ENCODE measurements at regions not wholly inside any gene's neighbourhood (a gene's known extent, or its start where the extent isn't known, plus 50 kb on each side); places are given as distances from the start of the nearest gene placed in this dataset.

- no peak overlapping the region for H3K9ac ChIP-seq (ENCODE audit: control insufficient read depth, extremely low read depth, insufficient read depth, low read length)
- H3K4me1 ChIP-seq (ENCODE audit: control insufficient read depth, extremely low read depth, insufficient read depth, low read length) = no peaks in the 10 kb centered on the region
- no peaks in the 10 kb centered on the region for H3K9me1 ChIP-seq (ENCODE audit: control insufficient read depth, extremely low read depth, insufficient read depth, low read length)
- no peaks in the 10 kb centered on the region for H4K20me1 ChIP-seq (ENCODE audit: control insufficient read depth, extremely low read depth, insufficient read depth, low read length)
- H3K27ac ChIP-seq (ENCODE audit: control insufficient read depth, insufficient read depth, low read length) = no peak overlapping the region
- FAIRE-seq = no peak
- no peaks in the 10 kb centered on the region for H3K27me3 ChIP-seq (ENCODE audit: control insufficient read depth, extremely low read depth, insufficient read depth, low read length)
- no peak for DNase-seq (ENCODE audit: low read depth, low spot score)
- dilution Hi-C loops (cut with MboI; ENCODE audit: extremely low pct_ligation_motif_present, low sequenced_read_pairs) = no loop called here
- TF ChIP-seq, protein P1, sequence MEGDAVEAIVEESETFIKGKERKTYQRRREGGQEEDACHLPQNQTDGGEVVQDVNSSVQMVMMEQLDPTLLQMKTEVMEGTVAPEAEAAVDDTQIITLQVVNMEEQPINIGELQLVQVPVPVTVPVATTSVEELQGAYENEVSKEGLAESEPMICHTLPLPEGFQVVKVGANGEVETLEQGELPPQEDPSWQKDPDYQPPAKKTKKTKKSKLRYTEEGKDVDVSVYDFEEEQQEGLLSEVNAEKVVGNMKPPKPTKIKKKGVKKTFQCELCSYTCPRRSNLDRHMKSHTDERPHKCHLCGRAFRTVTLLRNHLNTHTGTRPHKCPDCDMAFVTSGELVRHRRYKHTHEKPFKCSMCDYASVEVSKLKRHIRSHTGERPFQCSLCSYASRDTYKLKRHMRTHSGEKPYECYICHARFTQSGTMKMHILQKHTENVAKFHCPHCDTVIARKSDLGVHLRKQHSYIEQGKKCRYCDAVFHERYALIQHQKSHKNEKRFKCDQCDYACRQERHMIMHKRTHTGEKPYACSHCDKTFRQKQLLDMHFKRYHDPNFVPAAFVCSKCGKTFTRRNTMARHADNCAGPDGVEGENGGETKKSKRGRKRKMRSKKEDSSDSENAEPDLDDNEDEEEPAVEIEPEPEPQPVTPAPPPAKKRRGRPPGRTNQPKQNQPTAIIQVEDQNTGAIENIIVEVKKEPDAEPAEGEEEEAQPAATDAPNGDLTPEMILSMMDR (optimal IDR thresholded peaks at IDR 0.05 in 1 of 3, IDR thresholded peaks at IDR 0.05 in 1 of 3, conservative IDR thresholded peaks at IDR 0.05 in 1 of 3; ENCODE audit: extremely low read depth in 1 of 3, insufficient read depth in 2 of 3, low read length in 3 of 3) = no peak
- no peak for TF ChIP-seq EZH2 (IDR thresholded peaks at IDR 0.05; ENCODE audit: low read length)
- no peaks in the 10 kb centered on the region for H3K9me3 ChIP-seq (ENCODE audit: control insufficient read depth, low read depth, low read length)
- no peaks in the 10 kb centered on the region for H3K36me3 ChIP-seq (ENCODE audit: control insufficient read depth in 2 of 2, extremely low read depth in 1 of 2, insufficient read depth in 2 of 2, low read length in 2 of 2)
- H2AFZ ChIP-seq (ENCODE audit: control insufficient read depth, low read length) = no peak overlapping the region
- H3K79me2 ChIP-seq (ENCODE audit: control insufficient read depth, insufficient read depth, low read length) = no peaks in the 10 kb centered on the region
- H3K4me2 ChIP-seq (ENCODE audit: control insufficient read depth, extremely low read depth, insufficient read depth, low read depth, low read length) = no peak overlapping the region
- no peak overlapping the region for H3K4me3 ChIP-seq (ENCODE audit: control insufficient read depth in 2 of 3, extremely low read depth in 1 of 3, insufficient read depth in 2 of 3, low read depth in 1 of 3, low read length in 3 of 3)
Observed at GRCh38 chrX:76862509-76862908, 435.0 kb downstream of the MAGEE1 start.

GRCh38 chrX:76893930-76894329 is 466.4 kb downstream of the MAGEE1 start:
- Histone ChIP-seq H3K4me3 (ENCODE audit: control insufficient read depth in 2 of 3, extremely low read depth in 1 of 3, insufficient read depth in 2 of 3, low read depth in 1 of 3, low read length in 3 of 3) (no peak overlapping the region), H3K36me3 (ENCODE audit: control insufficient read depth in 2 of 2, extremely low read depth in 1 of 2, insufficient read depth in 2 of 2, low read length in 2 of 2) (no peaks in the 10 kb centered on the region), H3K27ac (ENCODE audit: control insufficient read depth, insufficient read depth, low read length) (no peak overlapping the region), H3K79me2 (ENCODE audit: control insufficient read depth, insufficient read depth, low read length) (no peaks in the 10 kb centered on the region), H3K9me1 (ENCODE audit: control insufficient read depth, extremely low read depth, insufficient read depth, low read length) (no peaks in the 10 kb centered on the region), H3K4me1 (ENCODE audit: control insufficient read depth, extremely low read depth, insufficient read depth, low read length) (no peaks in the 10 kb centered on the region), H3K4me2 (ENCODE audit: control insufficient read depth, extremely low read depth, insufficient read depth, low read depth, low read length) (no peak overlapping the region), H3K9ac (ENCODE audit: control insufficient read depth, extremely low read depth, insufficient read depth, low read length) (no peak overlapping the region), H3K9me3 (ENCODE audit: control insufficient read depth, low read depth, low read length) (no peaks in the 10 kb centered on the region), H3K27me3 (ENCODE audit: control insufficient read depth, extremely low read depth, insufficient read depth, low read length) (no peaks in the 10 kb centered on the region), H4K20me1 (ENCODE audit: control insufficient read depth, extremely low read depth, insufficient read depth, low read length) (no peaks in the 10 kb centered on the region), H2AFZ (ENCODE audit: control insufficient read depth, low read length) (no peak overlapping the region)
- no peak for TF ChIP-seq EZH2 (IDR thresholded peaks at IDR 0.05; ENCODE audit: low read length)
- FAIRE-seq = no peak
- dilution Hi-C loops (cut with MboI; ENCODE audit: extremely low pct_ligation_motif_present, low sequenced_read_pairs) = no loop called here
- no peak for DNase-seq (ENCODE audit: low read depth, low spot score)

DNA sequence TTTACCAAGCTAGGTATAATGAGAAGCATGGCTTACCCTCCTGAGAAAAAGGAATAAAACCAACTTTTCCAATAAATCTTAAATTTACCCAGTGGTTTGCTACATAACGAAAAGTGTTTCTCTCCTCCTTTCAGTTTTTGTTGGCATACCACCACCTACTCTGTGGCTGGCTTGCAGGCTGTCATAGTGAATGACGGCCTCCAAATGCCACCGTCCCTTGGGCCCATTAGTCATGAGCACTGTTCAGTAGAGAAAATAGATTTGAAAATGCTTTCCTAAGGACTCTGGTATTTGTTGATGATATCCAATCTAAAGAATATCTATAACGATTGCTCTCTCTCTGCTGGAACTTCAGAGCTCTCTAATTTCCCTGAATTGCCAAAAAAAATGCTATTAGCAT is 488.3 kb downstream of the MAGEE1 start:
- Histone ChIP-seq H3K9me1 (ENCODE audit: control insufficient read depth, extremely low read depth, insufficient read depth, low read length) (no peaks in the 10 kb centered on the region), H3K4me1 (ENCODE audit: control insufficient read depth, extremely low read depth, insufficient read depth, low read length) (no peaks in the 10 kb centered on the region), H3K4me2 (ENCODE audit: control insufficient read depth, extremely low read depth, insufficient read depth, low read depth, low read length) (no peak overlapping the region), H3K27ac (ENCODE audit: control insufficient read depth, insufficient read depth, low read length) (no peak overlapping the region), H3K9ac (ENCODE audit: control insufficient read depth, extremely low read depth, insufficient read depth, low read length) (no peak overlapping the region), H3K9me3 (ENCODE audit: control insufficient read depth, low read depth, low read length) (no peaks in the 10 kb centered on the region), H2AFZ (ENCODE audit: control insufficient read depth, low read length) (no peak overlapping the region), H3K27me3 (ENCODE audit: control insufficient read depth, extremely low read depth, insufficient read depth, low read length) (no peaks in the 10 kb centered on the region), H3K79me2 (ENCODE audit: control insufficient read depth, insufficient read depth, low read length) (no peaks in the 10 kb centered on the region), H3K4me3 (ENCODE audit: control insufficient read depth in 2 of 3, extremely low read depth in 1 of 3, insufficient read depth in 2 of 3, low read depth in 1 of 3, low read length in 3 of 3) (no peak overlapping the region), H4K20me1 (ENCODE audit: control insufficient read depth, extremely low read depth, insufficient read depth, low read length) (no peaks in the 10 kb centered on the region), H3K36me3 (ENCODE audit: control insufficient read depth in 2 of 2, extremely low read depth in 1 of 2, insufficient read depth in 2 of 2, low read length in 2 of 2) (no peaks in the 10 kb centered on the region)
- DNase-seq (ENCODE audit: low read depth, low spot score) = no peak
- no peak for FAIRE-seq
- dilution Hi-C loops (cut with MboI; ENCODE audit: extremely low pct_ligation_motif_present, low sequenced_read_pairs) = no loop called here
- TF ChIP-seq, protein P1 (optimal IDR thresholded peaks at IDR 0.05 in 1 of 3, IDR thresholded peaks at IDR 0.05 in 1 of 3, conservative IDR thresholded peaks at IDR 0.05 in 1 of 3; ENCODE audit: extremely low read depth in 1 of 3, insufficient read depth in 2 of 3, low read length in 3 of 3) = no peak
- TF ChIP-seq EZH2 (IDR thresholded peaks at IDR 0.05; ENCODE audit: low read length) = no peak
